ENCODE measurements at regions not wholly inside any gene's neighbourhood (a gene's known extent, or its start where the extent isn't known, plus 50 kb on each side); places are given as distances from the start of the nearest gene placed in this dataset.

GRCh38 chrX:6694977-6695376, 160.1 kb upstream of the VCX3A start:
- TF ChIP-seq ZNF692 (tag by site-specific recombination; IDR thresholded peaks at IDR 0.05) (no peak), ZFP69B (tag by site-specific recombination; IDR thresholded peaks at IDR 0.05) (no peak), ZNF768 (tag by site-specific recombination; IDR thresholded peaks at IDR 0.05) (no peak), CTCF (tag by site-specific recombination; IDR thresholded peaks at IDR 0.05) (no peak)
